Superior temporal gyrus (tissue), 1 donor: ENCODE measurements at regions not wholly inside any gene's neighbourhood (a gene's known extent, or its start where the extent isn't known, plus 50 kb on each side); places are given as distances from the start of the nearest gene placed in this dataset.
"Not testable (repeated sequence)": the region's sequence is repeated elsewhere in the genome, so short reads cannot be mapped to it uniquely, and the experiment has no call there.

ENCODE experiments used
- DNase-seq: peaks from one replicate; pipeline ENCODE4 v3.0.0-alpha.2; 2016; ENCODE audit errors: extremely low spot score

- no peak for DNase-seq
Observed at GRCh38 chr14:85186082-85186481, 343.9 kb upstream of the FLRT2 start.

- DNase-seq: no peak
Observed at GRCh38 chr14:85187521-85187920, 342.4 kb upstream of the FLRT2 start.

- no peak for DNase-seq
Observed at GRCh38 chr14:85188836-85189235, 341.1 kb upstream of the FLRT2 start.

- not testable (repeated sequence) for DNase-seq
Observed at GRCh38 chr14:85189253-85189652, 340.7 kb upstream of the FLRT2 start.

- DNase-seq: no peak
Observed at GRCh38 chr14:85190251-85190650, 339.7 kb upstream of the FLRT2 start.

GRCh38 chr14:85191986-85192385 lies 338.0 kb upstream of the FLRT2 start:
- no peak for DNase-seq

- no peak for DNase-seq
Observed at GRCh38 chr14:85195872-85196477, 334.0 kb upstream of the FLRT2 start.

GRCh38 chr14:85198001-85198400 lies 331.9 kb upstream of the FLRT2 start:
- DNase-seq: no peak

- DNase-seq: no peak
Observed at GRCh38 chr14:85205875-85206274, 324.1 kb upstream of the FLRT2 start.

GRCh38 chr14:85214471-85214870 lies 315.5 kb upstream of the FLRT2 start:
- no peak for DNase-seq

GRCh38 chr14:85217412-85217811 lies 312.5 kb upstream of the FLRT2 start:
- DNase-seq: no peak

- no peak for DNase-seq
Observed at GRCh38 chr14:85218982-85219381, 311.0 kb upstream of the FLRT2 start.

- DNase-seq: no peak
Observed at GRCh38 chr14:85221832-85222231, 308.1 kb upstream of the FLRT2 start.

GRCh38 chr14:85222341-85222740 lies 307.6 kb upstream of the FLRT2 start:
- no peak for DNase-seq

- no peak for DNase-seq
Observed at GRCh38 chr14:85223667-85224066, 306.3 kb upstream of the FLRT2 start.

GRCh38 chr14:85224241-85224640 lies 305.7 kb upstream of the FLRT2 start:
- no peak for DNase-seq

- no peak for DNase-seq
Observed at GRCh38 chr14:85233756-85234155, 296.2 kb upstream of the FLRT2 start.

GRCh38 chr14:85234156-85235025 lies 295.6 kb upstream of the FLRT2 start:
- DNase-seq: no peak

- no peak for DNase-seq
Observed at GRCh38 chr14:85235868-85236267, 294.1 kb upstream of the FLRT2 start.

GRCh38 chr14:85236296-85236695 lies 293.6 kb upstream of the FLRT2 start:
- DNase-seq: no peak

- no peak for DNase-seq
Observed at GRCh38 chr14:85239791-85240190, 290.2 kb upstream of the FLRT2 start.

GRCh38 chr14:85241022-85241855 lies 288.7 kb upstream of the FLRT2 start:
- DNase-seq: no peak
